Breast epithelium (tissue), 3 donors: ENCODE measurements at regions not wholly inside any gene's neighbourhood (a gene's known extent, or its start where the extent isn't known, plus 50 kb on each side); places are given as distances from the start of the nearest gene placed in this dataset.

Source experiments
- CTCF ChIP-seq, 3 donors: fragments of 450-650 bp; IDR thresholded peaks; one replicate each; pipeline ENCODE4 v1.5.1; 2016 to 2017; ENCODE audit warnings: antibody characterized with exemption in 3 of 3, mild to moderate bottlenecking in 3 of 3, moderate library complexity in 3 of 3
- POLR2A ChIP-seq: fragments of 450-650 bp; IDR thresholded peaks from one replicate; pipeline ENCODE4 v1.6.1; 2016; ENCODE audit warnings: antibody characterized with exemption, mild to moderate bottlenecking, moderate library complexity
- POLR2AphosphoS5 ChIP-seq, 3 donors: sonication (generic); formaldehyde crosslinking; IDR thresholded peaks; one replicate each; pipeline ENCODE4 v1.6.1; 2017; ENCODE audit warnings: antibody characterized with exemption in 3 of 3

- TF ChIP-seq CTCF (IDR thresholded peaks at IDR 0.05): no peak
- TF ChIP-seq POLR2A: no peak
- no peak for TF ChIP-seq POLR2AphosphoS5 (IDR thresholded peaks at IDR 0.05)
These were observed 166.0 kb upstream of the MDFIC start for GRCh38 chr7:114755856-114756255.
